SK-N-SH (cell line): ENCODE measurements at regions not wholly inside any gene's neighbourhood (a gene's known extent, or its start where the extent isn't known, plus 50 kb on each side); places are given as distances from the start of the nearest gene placed in this dataset.

ENCODE experiments used
- CTCF ChIA-PET: fragments of 300-600, 350-600 bp; formaldehyde crosslinking; extraction: SDS; loops from one replicate; lab custom pipeline; 2021; lab: Yijun Ruan, JAX
- POLR2A ChIA-PET: fragments of 350-600 bp; sonication (Branson Sonifier 250); formaldehyde crosslinking; extraction: SDS; loops from one replicate; lab custom pipeline; 2020; ENCODE audit warnings: antibody characterized with exemption, inconsistent platforms; lab: Yijun Ruan, JAX
- DNase-seq: peaks from one replicate; pipeline ENCODE4 v3.0.0; 2012
- H2AFZ ChIP-seq: fragments of 200-600 bp; sonication (generic); 2 replicates; pipeline ENCODE4 v1.8.1; 2016; ENCODE audit warnings: antibody characterized with exemption, mild to moderate bottlenecking, low read depth
- H3F3A ChIP-seq: fragments of 200-600 bp; sonication (generic); replicated peaks from 2 replicates; pipeline ENCODE3; 2016; ENCODE audit warnings: antibody characterized with exemption, mild to moderate bottlenecking; ENCODE audit not compliant: insufficient read depth
- H3K27ac ChIP-seq, 2 experiments: fragments of 200-500 bp in 1 of 2; fragments of 200-600 bp in 1 of 2; sonication (Bioruptor generic) in 1 of 2; sonication (generic), shearing (Covaris generic) in 1 of 2; 2 replicates each; pipeline versions ENCODE4 v1.5.1 to v1.6.1; 2014 to 2016; ENCODE audit warnings: low read depth in 2 of 2, inconsistent platforms in 1 of 2, low read length in 1 of 2, mild to moderate bottlenecking in 1 of 2, mixed read lengths in 1 of 2
- H3K27me3 ChIP-seq: fragments of 200-600 bp; sonication (generic), shearing (Covaris generic); 2 replicates; pipeline ENCODE4 v1.6.1; 2016; ENCODE audit warnings: mixed run types; ENCODE audit not compliant: insufficient read depth
- H3K36me3 ChIP-seq, 2 experiments: fragments of 200-500 bp in 1 of 2; fragments of 200-600 bp in 1 of 2; sonication (Bioruptor generic) in 1 of 2; sonication (generic) in 1 of 2; replicated peaks in 1 of 2; 2 replicates each; pipeline versions ENCODE3 to v1.5.1; 2014 to 2016; ENCODE audit warnings: low read length in 1 of 2, mild to moderate bottlenecking in 1 of 2; ENCODE audit not compliant: insufficient read depth in 2 of 2, control insufficient read depth in 1 of 2
- H3K4me1 ChIP-seq, 2 experiments: fragments of 200-500 bp in 1 of 2; fragments of 200-600 bp in 1 of 2; sonication (Bioruptor generic) in 1 of 2; sonication (generic), shearing (Covaris generic) in 1 of 2; 2 replicates each; pipeline versions ENCODE4 v1.5.1 to v1.6.1; 2014 to 2016; ENCODE audit warnings: low read depth in 1 of 2, low read length in 1 of 2, mixed run types in 1 of 2; ENCODE audit not compliant: insufficient read depth in 2 of 2, control insufficient read depth in 1 of 2
- H3K4me2 ChIP-seq: fragments of 200-600 bp; sonication (generic), shearing (Covaris generic); 2 replicates; pipeline ENCODE4 v1.6.1; 2017; ENCODE audit warnings: mixed run types
- H3K4me3 ChIP-seq, 2 experiments: fragments of 200-500 bp in 1 of 2; fragments of 200-600 bp in 1 of 2; sonication (Bioruptor generic) in 1 of 2; sonication (generic), shearing (Covaris generic) in 1 of 2; 2 replicates each; pipeline versions ENCODE4 v1.5.1 to v1.8.1; 2014 to 2016; ENCODE audit warnings: low read depth in 2 of 2, inconsistent platforms in 1 of 2, low read length in 1 of 2, mild to moderate bottlenecking in 1 of 2, mixed read lengths in 1 of 2, moderate library complexity in 1 of 2
- H3K79me2 ChIP-seq: fragments of 200-600 bp; sonication (generic); 2 replicates; pipeline ENCODE4 v1.8.1; 2017; ENCODE audit warnings: mild to moderate bottlenecking; ENCODE audit not compliant: insufficient read depth
- H3K9ac ChIP-seq: fragments of 200-600 bp; sonication (generic); 2 replicates; pipeline ENCODE4 v1.6.1; 2017; ENCODE audit warnings: mixed run types
- H3K9me2 ChIP-seq: fragments of 200-600 bp; sonication (generic); 2 replicates; pipeline ENCODE4 v1.6.1; 2017; ENCODE audit warnings: mixed run types
- H3K9me3 ChIP-seq: fragments of 200-600 bp; sonication (generic); 2 replicates; pipeline ENCODE4 v1.6.1; 2017; ENCODE audit warnings: mixed run types, mild to moderate bottlenecking, moderate library complexity
- H4K20me1 ChIP-seq: fragments of 200-600 bp; sonication (generic); 2 replicates; pipeline ENCODE4 v1.6.1; 2017; ENCODE audit warnings: mild to moderate bottlenecking, mixed run types; ENCODE audit not compliant: insufficient read depth
- CHD2 ChIP-seq: fragments of 150-350 bp; IDR thresholded peaks from 2 replicates; pipeline ENCODE4 v1.6.1; 2018; ENCODE audit warnings: low read length; ENCODE audit not compliant: partially characterized antibody
- EP300 ChIP-seq, 2 experiments: IDR thresholded peaks; 2 replicates each; pipeline versions ENCODE4 v1.4.0 to v1.6.1; 2012; ENCODE audit warnings: borderline replicate concordance in 1 of 2, low read depth in 1 of 2, low read length in 1 of 2
- EZH2phosphoT487 ChIP-seq: fragments of 200-600 bp; sonication (generic); IDR thresholded peaks from 2 replicates; pipeline ENCODE4 v1.6.1; 2017; ENCODE audit warnings: low read depth, mixed run types, mild to moderate bottlenecking, antibody characterized with exemption, moderate library complexity, borderline replicate concordance
- FOSL2 ChIP-seq: IDR thresholded peaks from 2 replicates; pipeline ENCODE4 v1.4.0; 2012; ENCODE audit warnings: low read depth, mild to moderate bottlenecking, moderate library complexity, borderline replicate concordance
- FOXJ3 ChIP-seq: sonication (generic); formaldehyde crosslinking; IDR thresholded peaks from 2 replicates; pipeline ENCODE4 v1.5.1; 2020; ENCODE audit warnings: mild to moderate bottlenecking, missing genetic modification reagents
- FOXM1 ChIP-seq: IDR thresholded peaks from 2 replicates; pipeline ENCODE4 v1.4.0; 2012; ENCODE audit warnings: low read depth, mild to moderate bottlenecking
- JUND ChIP-seq: IDR thresholded peaks from 2 replicates; pipeline ENCODE4 v1.4.0; 2012
- MXI1 ChIP-seq: IDR thresholded peaks from 2 replicates; pipeline ENCODE4 v1.6.1; 2012; ENCODE audit warnings: mild to moderate bottlenecking, low read depth, low read length, improper control_type of control experiment
- NFIC ChIP-seq: IDR thresholded peaks from 2 replicates; pipeline ENCODE4 v1.4.0; 2012; ENCODE audit warnings: borderline replicate concordance
- NRF1 ChIP-seq: IDR thresholded peaks from 2 replicates; pipeline ENCODE4 v1.6.1; 2012; ENCODE audit warnings: low read depth, mild to moderate bottlenecking, low read length
- RAD21 ChIP-seq: IDR thresholded peaks from 2 replicates; pipeline ENCODE4 v1.6.1; 2012; ENCODE audit warnings: mild to moderate bottlenecking, low read length
- RCOR1 ChIP-seq: fragments of 150-350 bp; IDR thresholded peaks from 2 replicates; pipeline ENCODE4 v1.6.1; 2017; ENCODE audit warnings: antibody characterized with exemption, low read length
- RFX5 ChIP-seq: IDR thresholded peaks from 2 replicates; pipeline ENCODE4 v1.6.1; 2012; ENCODE audit warnings: mild to moderate bottlenecking, improper control_type of control experiment, low read length
- RXRA ChIP-seq: IDR thresholded peaks from 2 replicates; pipeline ENCODE4 v1.4.0; 2012; ENCODE audit warnings: low read depth, mild to moderate bottlenecking, borderline replicate concordance
- SIN3A ChIP-seq: IDR thresholded peaks from 2 replicates; pipeline ENCODE4 v1.6.1; 2012; ENCODE audit warnings: low read depth, mild to moderate bottlenecking, low read length, moderate library complexity, borderline replicate concordance
- SMC3 ChIP-seq: IDR thresholded peaks from 2 replicates; pipeline ENCODE4 v1.6.1; 2012; ENCODE audit warnings: low read depth, low read length, improper control_type of control experiment
- TAF1 ChIP-seq: IDR thresholded peaks from 2 replicates; pipeline ENCODE4 v1.6.1; 2012; ENCODE audit warnings: low read depth, mild to moderate bottlenecking, low read length, moderate library complexity, borderline replicate concordance
- TCF12 ChIP-seq: IDR thresholded peaks from 2 replicates; pipeline ENCODE4 v1.4.0; 2012
- WGBS: methylation state at CpG from one replicate; pipeline ENCODE4 v1.1.6; 2017; ENCODE audit warnings: low lambda C conversion rate; 5-methylcytosine and 5-hydroxymethylcytosine counted together
- TF ChIP-seq, protein P1 (sequence below): IDR thresholded peaks from 2 replicates; pipeline ENCODE4 v1.4.0; 2012; ENCODE audit warnings: low read depth
- TF ChIP-seq, protein P2 (sequence below): IDR thresholded peaks from 2 replicates; pipeline ENCODE4; 2012
- TF ChIP-seq, protein P3 (sequence below): fragments of 150-350 bp; IDR thresholded peaks from 2 replicates; pipeline ENCODE4 v1.6.1; 2016; ENCODE audit warnings: mild to moderate bottlenecking, low read depth, low read length

DNA sequence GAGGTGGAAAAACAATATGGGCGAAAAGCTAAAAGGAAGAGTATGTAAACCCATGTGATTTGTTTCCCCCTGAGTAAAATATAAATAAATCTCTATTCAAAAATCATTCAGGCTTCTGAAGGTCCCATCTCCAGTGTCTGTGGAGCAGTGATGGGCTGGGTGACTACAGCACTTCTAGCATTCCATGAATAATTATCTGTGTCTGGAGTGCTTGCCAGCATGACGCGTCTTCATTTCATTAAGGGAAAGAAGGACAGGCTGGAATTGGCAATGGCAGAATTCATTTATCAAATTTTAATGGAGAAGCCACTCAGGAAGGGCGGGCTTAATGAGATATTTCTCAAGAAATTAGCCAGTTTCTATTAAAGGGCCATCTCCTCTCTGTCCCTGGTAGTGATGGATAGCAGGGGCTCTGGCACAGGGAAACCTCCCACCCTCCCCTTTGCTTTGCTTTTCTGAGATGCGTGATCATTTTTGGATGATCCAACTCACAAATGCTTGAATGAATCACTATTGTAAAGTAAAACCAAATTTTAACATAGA lies 916.3 kb upstream of the SEL1L start:
- Histone ChIP-seq H3K4me2 (no peak overlapping the region), H3K9me3 (no peaks in the 10 kb centered on the region; the same call in none of the 2 replicates), H3K27ac (no peak overlapping the region), H3K79me2 (no peaks in the 10 kb centered on the region), H3K36me3 (no peaks in the 10 kb centered on the region), H3K4me1 (no peaks in the 10 kb centered on the region), H3K9ac (no peak overlapping the region), H3K4me3 (no peak overlapping the region), H4K20me1 (no peaks in the 10 kb centered on the region), H2AFZ (no peak overlapping the region), H3K27me3 (no peaks in the 10 kb centered on the region), H3K9me2 (no peaks in the 10 kb centered on the region), H3F3A (no peaks in the 10 kb centered on the region)
- ChIA-PET CTCF (interaction anchor here (1.3 kb wide), 1 partner anchor 75 kb away, joined by 3 read pairs; no protein-coding TSS in a partner anchor), POLR2A (no interaction called here)
- WGBS: 16% methylated on average over 5 of the region's 5 CpGs
- DNase-seq: no peak
- TF ChIP-seq RAD21 (no peak), EZH2phosphoT487 (no peak), MXI1 (no peak), RFX5 (no peak), SIN3A (no peak), TAF1 (no peak), NRF1 (no peak), SMC3 (no peak), JUND (no peak), EP300 (IDR thresholded peaks at IDR 0.05; ENCODE audit: borderline replicate concordance in 1 of 2, low read depth in 1 of 2, low read length in 1 of 2) (no peak), RXRA (no peak), RCOR1 (no peak), FOSL2 (no peak), FOXJ3 (CRISPR knock-in tag) (no peak), FOXM1 (no peak), CHD2 (no peak), NFIC (no peak)
- TF ChIP-seq, protein P1, sequence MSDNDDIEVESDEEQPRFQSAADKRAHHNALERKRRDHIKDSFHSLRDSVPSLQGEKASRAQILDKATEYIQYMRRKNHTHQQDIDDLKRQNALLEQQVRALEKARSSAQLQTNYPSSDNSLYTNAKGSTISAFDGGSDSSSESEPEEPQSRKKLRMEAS: no peak
- TF ChIP-seq, protein P2, sequence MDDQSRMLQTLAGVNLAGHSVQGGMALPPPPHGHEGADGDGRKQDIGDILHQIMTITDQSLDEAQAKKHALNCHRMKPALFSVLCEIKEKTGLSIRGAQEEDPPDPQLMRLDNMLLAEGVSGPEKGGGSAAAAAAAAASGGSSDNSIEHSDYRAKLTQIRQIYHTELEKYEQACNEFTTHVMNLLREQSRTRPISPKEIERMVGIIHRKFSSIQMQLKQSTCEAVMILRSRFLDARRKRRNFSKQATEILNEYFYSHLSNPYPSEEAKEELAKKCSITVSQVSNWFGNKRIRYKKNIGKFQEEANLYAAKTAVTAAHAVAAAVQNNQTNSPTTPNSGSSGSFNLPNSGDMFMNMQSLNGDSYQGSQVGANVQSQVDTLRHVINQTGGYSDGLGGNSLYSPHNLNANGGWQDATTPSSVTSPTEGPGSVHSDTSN: no peak

DNA sequence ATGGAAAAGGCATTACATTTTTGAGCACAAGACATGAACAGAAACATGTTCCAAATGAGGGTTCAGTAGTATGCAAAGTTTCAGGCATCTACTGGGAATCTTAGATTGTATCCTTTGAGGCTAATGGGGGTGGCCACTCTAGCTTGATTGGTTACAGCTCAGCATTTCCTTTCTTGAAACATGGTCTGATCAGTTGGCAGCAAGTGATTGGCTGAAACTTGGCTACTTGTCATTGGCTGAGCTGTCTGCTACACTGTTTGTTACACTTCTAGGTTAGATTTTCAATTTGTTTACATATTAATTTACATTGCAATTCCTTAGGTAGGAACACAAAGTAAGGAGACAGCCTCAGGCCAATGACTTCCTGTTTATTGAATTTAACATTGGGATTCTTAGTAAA lies 918.0 kb upstream of the SEL1L start:
- H3F3A ChIP-seq: no peaks in the 10 kb centered on the region
- H2AFZ ChIP-seq: no peak overlapping the region
- DNase-seq: no peak
- H4K20me1 ChIP-seq: no peaks in the 10 kb centered on the region
- no peak overlapping the region for H3K9ac ChIP-seq
- no peak for TF ChIP-seq NRF1
- no peak for TF ChIP-seq SMC3
- TF ChIP-seq, protein P3, sequence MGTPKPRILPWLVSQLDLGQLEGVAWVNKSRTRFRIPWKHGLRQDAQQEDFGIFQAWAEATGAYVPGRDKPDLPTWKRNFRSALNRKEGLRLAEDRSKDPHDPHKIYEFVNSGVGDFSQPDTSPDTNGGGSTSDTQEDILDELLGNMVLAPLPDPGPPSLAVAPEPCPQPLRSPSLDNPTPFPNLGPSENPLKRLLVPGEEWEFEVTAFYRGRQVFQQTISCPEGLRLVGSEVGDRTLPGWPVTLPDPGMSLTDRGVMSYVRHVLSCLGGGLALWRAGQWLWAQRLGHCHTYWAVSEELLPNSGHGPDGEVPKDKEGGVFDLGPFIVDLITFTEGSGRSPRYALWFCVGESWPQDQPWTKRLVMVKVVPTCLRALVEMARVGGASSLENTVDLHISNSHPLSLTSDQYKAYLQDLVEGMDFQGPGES: no peak
- TF ChIP-seq RCOR1: no peak
- TF ChIP-seq, protein P2: no peak
- TF ChIP-seq, protein P1: no peak
- no peak for TF ChIP-seq EZH2phosphoT487
- TF ChIP-seq TCF12: no peak
- TF ChIP-seq JUND: no peak
- no peak for TF ChIP-seq RXRA
- no peaks in the 10 kb centered on the region for H3K4me1 ChIP-seq
- H3K27ac ChIP-seq: no peak overlapping the region
- no peak overlapping the region for H3K4me3 ChIP-seq
- H3K27me3 ChIP-seq: no peaks in the 10 kb centered on the region
- no peaks in the 10 kb centered on the region for H3K36me3 ChIP-seq
- H3K79me2 ChIP-seq: no peaks in the 10 kb centered on the region
- H3K9me2 ChIP-seq: no peaks in the 10 kb centered on the region
- no peaks in the 10 kb centered on the region; the same call in none of the 2 replicates for H3K9me3 ChIP-seq
- no peak overlapping the region for H3K4me2 ChIP-seq
- POLR2A ChIA-PET: no interaction called here
- CTCF ChIA-PET: no interaction called here
